H1 (cell line): ENCODE measurements at regions not wholly inside any gene's neighbourhood (a gene's known extent, or its start where the extent isn't known, plus 50 kb on each side); places are given as distances from the start of the nearest gene placed in this dataset.

Experiments used
- CTCF ChIA-PET: fragments of 300-600 bp; sonication (Branson Sonifier 250); formaldehyde crosslinking; loops from one replicate; lab custom pipeline; 2021; ENCODE audit not compliant: partially characterized antibody; lab: Charles Lee
- POLR2A ChIA-PET: fragments of 300-600 bp; sonication (Branson Sonifier 250); formaldehyde crosslinking; loops from one replicate; lab custom pipeline; 2021; ENCODE audit warnings: inconsistent platforms; ENCODE audit not compliant: partially characterized antibody; lab: Charles Lee
- DNase-seq, 2 experiments: peaks; one replicate each; pipeline versions ENCODE4 v3.0.0 to v3.0.0-alpha.2; 2010 to 2022; ENCODE audit warnings: low spot score in 2 of 2, low read depth in 1 of 2, mixed read lengths in 1 of 2
- FAIRE-seq: peaks from 2 replicates; lab custom pipeline; 2011; peaks lifted over from hg19 to GRCh38; lab: Jason Lieb, UNC
- H2AFZ ChIP-seq: 2 replicates; pipeline ENCODE4 v1.8.1; 2012; ENCODE audit warnings: low read length, inconsistent platforms
- H2AK5ac ChIP-seq: 2 replicates; pipeline ENCODE4 v1.6.1; 2013; ENCODE audit warnings: low read depth, low read length
- H2BK120ac ChIP-seq: replicated peaks from 2 replicates; pipeline ENCODE3; 2013; ENCODE audit warnings: low read depth, low read length, inconsistent platforms
- H2BK12ac ChIP-seq: 2 replicates; pipeline ENCODE4 v1.6.1; 2013; ENCODE audit warnings: low read depth, low read length
- H2BK15ac ChIP-seq: 2 replicates; pipeline ENCODE4 v1.6.1; 2013; ENCODE audit warnings: low read length
- H2BK20ac ChIP-seq: 2 replicates; pipeline ENCODE4 v1.6.1; 2013; ENCODE audit warnings: low read length
- H2BK5ac ChIP-seq: 2 replicates; pipeline ENCODE4 v1.6.1; 2013; ENCODE audit warnings: low read depth, low read length
- H3K14ac ChIP-seq: 2 replicates; pipeline ENCODE4 v1.6.1; 2013; ENCODE audit warnings: inconsistent platforms; ENCODE audit not compliant: insufficient read length
- H3K18ac ChIP-seq: 2 replicates; pipeline ENCODE4 v1.6.1; 2013; ENCODE audit warnings: low read length; ENCODE audit errors: extremely low read depth
- H3K23ac ChIP-seq: 2 replicates; pipeline ENCODE4 v1.6.1; 2013; ENCODE audit warnings: inconsistent platforms; ENCODE audit not compliant: insufficient read length
- H3K23me2 ChIP-seq: 2 replicates; pipeline ENCODE4 v1.6.1; 2013; ENCODE audit warnings: low read depth, low read length
- H3K27ac ChIP-seq: 2 replicates; pipeline ENCODE4 v1.6.1; 2011; ENCODE audit warnings: low read depth, low read length, inconsistent platforms
- H3K27me3 ChIP-seq, 4 experiments: replicated peaks in 1 of 4; 1 replicate in 1 of 4; 2 replicates in 3 of 4; pipeline versions ENCODE4 v1.6.1 to v1.8.1; 2011 to 2013; ENCODE audit warnings: low read length in 3 of 4, mild to moderate bottlenecking in 3 of 4, inconsistent platforms in 2 of 4, mixed read lengths in 2 of 4, moderate library complexity in 1 of 4; ENCODE audit not compliant: control insufficient read depth in 3 of 4, insufficient read depth in 3 of 4; ENCODE audit errors: extremely low read depth in 1 of 4
- H3K36me3 ChIP-seq, 4 experiments: 2 replicates each; pipeline versions ENCODE4 v1.6.1 to v1.8.1; 2011 to 2013; ENCODE audit warnings: mild to moderate bottlenecking in 4 of 4, low read length in 3 of 4, moderate library complexity in 2 of 4, control low read depth in 1 of 4, inconsistent platforms in 1 of 4; ENCODE audit not compliant: insufficient read depth in 4 of 4, control insufficient read depth in 2 of 4
- H3K4ac ChIP-seq: replicated peaks from 2 replicates; pipeline ENCODE3; 2013; ENCODE audit warnings: low read length, low read depth, mixed read lengths, inconsistent platforms; ENCODE audit not compliant: insufficient read length
- H3K4me1 ChIP-seq, 4 experiments: replicated peaks in 1 of 4; 1 replicate in 1 of 4; 2 replicates in 3 of 4; pipeline versions ENCODE4 v1.6.1 to v1.8.1; 2011 to 2013; ENCODE audit warnings: low read length in 3 of 4, inconsistent platforms in 2 of 4, mixed read lengths in 1 of 4; ENCODE audit not compliant: insufficient read depth in 4 of 4, control insufficient read depth in 3 of 4
- H3K4me2 ChIP-seq, 2 experiments: 2 replicates each; pipeline versions ENCODE4 v1.6.1 to v1.8.1; 2011 to 2013; ENCODE audit warnings: low read depth in 2 of 2, low read length in 2 of 2, control low read depth in 1 of 2, inconsistent platforms in 1 of 2, mild to moderate bottlenecking in 1 of 2; ENCODE audit not compliant: insufficient read depth in 1 of 2
- H3K4me3 ChIP-seq, 4 experiments: fragments of 200-600, 300-600 bp in 1 of 4; sonication (generic), shearing (Covaris generic), sonication (Bioruptor Twin) in 1 of 4; 2 replicates each; pipeline versions ENCODE4 v1.5.1 to v1.8.1; 2011 to 2016; ENCODE audit warnings: low read length in 4 of 4, low read depth in 3 of 4, control low read depth in 2 of 4, inconsistent platforms in 2 of 4, mild to moderate bottlenecking in 2 of 4, mixed read lengths in 1 of 4, moderate library complexity in 1 of 4; ENCODE audit not compliant: insufficient read depth in 2 of 4; ENCODE audit errors: extremely low read depth in 1 of 4
- H3K56ac ChIP-seq: replicated peaks from 2 replicates; pipeline ENCODE3; 2013; ENCODE audit warnings: low read depth, mild to moderate bottlenecking, mixed read lengths, low read length, inconsistent platforms; ENCODE audit not compliant: insufficient read length
- H3K79me1 ChIP-seq: 2 replicates; pipeline ENCODE4 v1.6.1; 2013; ENCODE audit warnings: low read depth, low read length, control low read depth
- H3K79me2 ChIP-seq, 2 experiments: 2 replicates each; pipeline versions ENCODE4 v1.6.1 to v1.8.1; 2012 to 2013; ENCODE audit warnings: low read length in 2 of 2, mild to moderate bottlenecking in 2 of 2, inconsistent platforms in 1 of 2; ENCODE audit not compliant: insufficient read depth in 2 of 2, control insufficient read depth in 1 of 2
- H3K9ac ChIP-seq, 4 experiments: replicated peaks in 1 of 4; 1 replicate in 1 of 4; 2 replicates in 3 of 4; pipeline versions ENCODE4 v1.6.1 to v1.8.1; 2011 to 2013; ENCODE audit warnings: low read depth in 3 of 4, low read length in 3 of 4, control low read depth in 2 of 4, mild to moderate bottlenecking in 2 of 4, moderate library complexity in 2 of 4, inconsistent platforms in 1 of 4; ENCODE audit errors: extremely low read depth in 1 of 4
- H3K9me3 ChIP-seq, 2 experiments: 2 replicates each; pipeline versions ENCODE4 v1.6.1 to v1.8.1; 2012 to 2013; ENCODE audit warnings: mild to moderate bottlenecking in 2 of 2, moderate library complexity in 2 of 2, control low read depth in 1 of 2, inconsistent platforms in 1 of 2, low read depth in 1 of 2, low read length in 1 of 2, mixed read lengths in 1 of 2; ENCODE audit not compliant: insufficient read depth in 2 of 2
- H4K20me1 ChIP-seq, 2 experiments: replicated peaks in 1 of 2; 2 replicates each; pipeline versions ENCODE3 to v1.8.1; 2011 to 2013; ENCODE audit warnings: inconsistent platforms in 2 of 2, low read length in 2 of 2, mild to moderate bottlenecking in 1 of 2; ENCODE audit not compliant: insufficient read depth in 2 of 2, control insufficient read depth in 1 of 2
- H4K5ac ChIP-seq: 2 replicates; pipeline ENCODE4 v1.6.1; 2013; ENCODE audit warnings: low read length, low read depth, mixed read lengths, inconsistent platforms; ENCODE audit not compliant: insufficient read length
- H4K8ac ChIP-seq: 2 replicates; pipeline ENCODE4 v1.8.0; 2013; ENCODE audit warnings: mild to moderate bottlenecking, moderate library complexity, low read length, inconsistent platforms; ENCODE audit not compliant: insufficient read depth; ENCODE audit errors: extremely low read depth
- H4K91ac ChIP-seq: replicated peaks from 2 replicates; pipeline ENCODE3; 2013; ENCODE audit warnings: low read length, mixed read lengths, inconsistent platforms; ENCODE audit not compliant: insufficient read length
- HDAC6 ChIP-seq: IDR thresholded peaks from one replicate; pipeline ENCODE4 v1.7.1; 2012; ENCODE audit warnings: low read depth, mild to moderate bottlenecking, inconsistent platforms, low read length, moderate library complexity
- POLR2A ChIP-seq, 2 experiments: IDR thresholded peaks; 1 replicate in 1 of 2; 2 replicates in 1 of 2; pipeline ENCODE4 v1.6.1; 2011; ENCODE audit warnings: low read depth in 2 of 2, low read length in 2 of 2, mild to moderate bottlenecking in 2 of 2; ENCODE audit errors: control extremely low read depth in 1 of 2
- POLR2AphosphoS5 ChIP-seq: IDR thresholded peaks from 2 replicates; pipeline ENCODE4 v1.6.1; 2011; ENCODE audit warnings: low read depth, low read length
- RFX5 ChIP-seq: IDR thresholded peaks from 2 replicates; pipeline ENCODE4 v1.6.1; 2011; ENCODE audit warnings: low read depth, low read length, improper control_type of control experiment, borderline replicate concordance
- TAF1 ChIP-seq: IDR thresholded peaks from 2 replicates; pipeline ENCODE4 v1.6.1; 2011; ENCODE audit warnings: mild to moderate bottlenecking, low read depth, low read length
- WGBS, 2 experiments: shearing (Covaris generic) in 1 of 2; methylation state at CpG; one replicate each; pipeline versions ENCODE4 v1.1.6 to v1.1.7; 2013 to 2015; ENCODE audit warnings: low lambda C conversion rate in 2 of 2, mixed read lengths in 2 of 2, inconsistent platforms in 1 of 2, low coverage in 1 of 2, missing lambda C conversion rate in 1 of 2; ENCODE audit not compliant: insufficient replicate concordance in 2 of 2, insufficient coverage in 1 of 2, insufficient read length in 1 of 2; ENCODE audit errors: extremely low coverage in 1 of 2, missing lambda C conversion rate in 1 of 2; 5-methylcytosine and 5-hydroxymethylcytosine counted together

DNA sequence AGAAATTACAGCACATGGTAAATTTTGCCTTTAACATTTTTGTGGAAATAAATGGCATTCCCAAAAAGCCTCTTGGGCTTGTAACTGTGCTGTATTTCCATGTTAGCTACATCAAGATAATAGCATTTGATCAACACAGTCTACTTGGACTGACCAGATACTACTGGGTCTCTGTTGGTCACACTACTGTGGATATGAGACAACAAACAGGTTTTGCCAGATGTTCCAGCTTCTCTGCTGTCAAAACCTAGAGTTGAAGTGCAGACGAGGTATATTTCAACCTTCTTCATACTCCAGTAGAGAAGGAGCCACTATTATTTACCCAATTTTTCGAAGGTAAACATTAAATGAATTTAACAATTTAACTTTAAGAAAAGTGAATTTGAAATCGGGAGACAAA is 284.7 kb upstream of the CITED2 start:
- no peak for DNase-seq
- Histone ChIP-seq H3K4me1 (peaks cover 0 to 9% (median 6%) of the 10 kb centered on the region in 4 experiments; a peak in 5 of 7 replicates), H3K27ac (no peak overlapping the region), H3K23ac (no peak overlapping the region), H3K36me3 (no peaks in the 10 kb centered on the region), H2BK120ac (no peak overlapping the region), H2AK5ac (no peak overlapping the region), H3K79me2 (no peaks in the 10 kb centered on the region), H3K27me3 (no peaks in the 10 kb centered on the region), H3K14ac (no peak overlapping the region), H4K5ac (no peak overlapping the region), H4K20me1 (no peaks in the 10 kb centered on the region), H4K8ac (no peak overlapping the region), H2BK12ac (no peak overlapping the region), H3K9ac (no peak overlapping the region), H3K23me2 (no peaks in the 10 kb centered on the region), H3K18ac (no peak overlapping the region), H3K56ac (no peak overlapping the region), H2BK20ac (no peak overlapping the region), H3K4ac (no peak overlapping the region), H3K79me1 (no peaks in the 10 kb centered on the region), H2BK5ac (no peak overlapping the region), H4K91ac (no peak overlapping the region), H3K9me3 (no peaks in the 10 kb centered on the region; a peak in 1 of 4 replicates), H3K4me3 (no peak overlapping the region), H2BK15ac (no peak overlapping the region), H2AFZ (no peak overlapping the region), H3K4me2 (no peak overlapping the region)
- WGBS, 2 experiments, result 88% methylated on average over 3 of the region's 3 CpGs; no CpG with 5 or more reads in 1 of the 2 experiments
- no peak for FAIRE-seq
- ChIA-PET CTCF (no interaction called here), POLR2A (interaction anchor here (0.6 kb wide), 1 partner anchor 38 kb away, joined by 4 read pairs; no protein-coding TSS in a partner anchor)
- TF ChIP-seq POLR2A (IDR thresholded peaks at IDR 0.05; ENCODE audit: control extremely low read depth in 1 of 2, low read depth in 2 of 2, low read length in 2 of 2) (no peak), POLR2AphosphoS5 (no peak), TAF1 (no peak), HDAC6 (no peak), RFX5 (no peak)
